Mucosa of gallbladder (tissue), 1 donor: ENCODE measurements at regions not wholly inside any gene's neighbourhood (a gene's known extent, or its start where the extent isn't known, plus 50 kb on each side); places are given as distances from the start of the nearest gene placed in this dataset.
"Not testable (repeated sequence)": the region's sequence is repeated elsewhere in the genome, so short reads cannot be mapped to it uniquely, and the experiment has no call there.

Experiments used
- DNase-seq: peaks from one replicate; pipeline ENCODE4 v3.0.0-alpha.2; 2020; ENCODE audit warnings: low spot score
- donor health status: DM: no; HTN: no; CAD: no.

- no peak for DNase-seq
These were observed 404.9 kb upstream of the MBL2 start for GRCh38 chr10:53177468-53177867.

DNA sequence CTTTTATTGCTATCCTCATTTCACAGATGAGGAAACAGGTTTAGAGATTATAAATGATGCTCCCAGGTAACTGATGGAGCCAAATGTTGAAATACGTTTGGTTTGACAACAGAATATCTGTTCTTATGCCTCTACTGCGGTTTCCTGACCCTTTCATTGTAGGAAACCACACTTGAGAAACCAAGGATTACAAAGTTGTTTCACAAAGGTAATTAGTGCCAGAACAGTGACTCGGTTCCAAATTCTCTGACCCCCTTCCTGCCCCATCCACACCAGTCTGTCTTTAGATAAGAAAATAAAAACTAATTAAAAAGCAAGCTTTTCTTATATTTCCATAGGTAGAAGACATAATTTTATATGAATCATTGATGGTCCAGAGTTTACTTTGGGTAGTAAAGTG, 393.7 kb upstream of the MBL2 start:
- DNase-seq = no peak

GRCh38 chr10:53162856-53163255, 390.3 kb upstream of the MBL2 start:
- DNase-seq = no peak

DNA sequence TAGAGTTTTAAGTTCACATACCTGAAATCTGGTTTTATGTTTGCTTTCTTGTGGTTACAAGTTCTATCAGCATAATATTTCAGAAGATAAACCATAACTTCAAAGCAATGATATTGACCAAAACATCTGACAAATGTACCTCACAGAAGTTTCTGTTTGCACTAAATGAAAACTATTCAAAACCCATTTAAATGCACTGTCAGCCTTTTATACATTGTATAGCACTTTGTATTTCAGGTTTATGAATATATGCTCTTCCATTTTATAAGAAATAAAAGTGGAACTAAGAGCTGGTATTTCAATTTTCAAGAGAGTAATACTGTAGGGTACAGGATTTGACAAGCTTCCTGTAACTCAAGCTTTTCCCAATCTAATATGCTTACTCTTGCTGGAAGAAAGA, 388.6 kb upstream of the MBL2 start:
- no peak for DNase-seq

DNA sequence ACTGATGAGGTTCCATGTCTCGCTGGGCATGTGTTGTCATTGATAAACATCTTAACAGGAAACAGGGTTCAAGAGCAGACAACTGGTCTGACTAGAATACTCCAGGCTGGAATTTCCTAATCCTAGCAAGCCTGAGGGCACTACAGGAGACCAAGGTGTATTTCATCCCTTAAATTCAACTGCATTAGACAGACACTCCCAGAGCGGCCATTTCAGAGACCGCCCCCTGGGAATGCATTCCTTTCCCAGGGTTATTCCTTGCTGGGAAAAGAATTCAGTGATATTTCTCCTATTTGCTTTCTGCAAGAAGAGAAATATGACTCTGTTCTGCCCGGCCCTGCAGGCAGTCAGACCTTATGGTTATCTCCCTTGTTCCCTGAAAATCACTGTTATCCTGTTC, 383.1 kb upstream of the MBL2 start:
- not testable (repeated sequence) for DNase-seq

GRCh38 chr10:53153831-53154230, 381.2 kb upstream of the MBL2 start:
- DNase-seq = no peak

DNA sequence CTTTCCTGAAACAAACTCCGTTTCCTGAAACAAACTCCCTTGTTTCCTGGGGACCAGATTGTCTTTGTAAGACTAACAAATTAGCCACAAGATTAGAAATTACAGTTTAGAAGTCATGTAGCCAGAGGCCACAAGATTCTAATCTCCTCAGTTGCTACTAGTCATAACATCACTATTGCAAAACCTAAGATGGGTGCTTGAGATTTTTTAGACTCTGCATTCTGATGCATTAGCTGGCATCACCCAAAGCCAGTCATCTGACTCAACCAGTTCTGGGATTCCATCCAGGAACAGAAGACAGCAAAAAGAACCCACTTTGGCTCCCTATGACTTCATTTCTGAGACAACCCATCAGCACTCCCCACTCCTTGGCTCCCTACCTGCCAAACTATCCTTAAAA, 367.9 kb upstream of the MBL2 start:
- no peak for DNase-seq

GRCh38 chr10:53135897-53136253, 363.3 kb upstream of the MBL2 start:
- no peak for DNase-seq

- no peak for DNase-seq
These were observed 362.8 kb upstream of the MBL2 start for GRCh38 chr10:53135213-53135896.

DNA sequence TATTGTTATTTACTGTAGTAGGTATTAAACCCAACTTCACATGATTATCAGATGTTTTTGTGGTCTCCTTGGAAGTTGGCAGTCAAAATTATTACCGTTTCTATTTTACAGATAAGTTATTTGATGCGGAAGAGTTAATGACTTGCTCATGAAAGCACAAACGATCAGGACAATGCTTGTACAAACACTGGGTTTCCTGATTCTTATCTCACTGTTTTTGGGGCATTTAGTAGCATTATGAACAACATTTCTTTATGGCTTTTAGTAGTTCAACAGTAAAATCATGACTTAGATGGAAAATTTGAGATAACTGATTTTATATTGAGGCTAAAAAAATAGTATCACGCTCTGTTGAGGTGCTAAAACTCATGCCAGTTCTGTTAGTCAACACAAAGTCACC, 361.5 kb upstream of the MBL2 start:
- DNase-seq = no peak

DNA sequence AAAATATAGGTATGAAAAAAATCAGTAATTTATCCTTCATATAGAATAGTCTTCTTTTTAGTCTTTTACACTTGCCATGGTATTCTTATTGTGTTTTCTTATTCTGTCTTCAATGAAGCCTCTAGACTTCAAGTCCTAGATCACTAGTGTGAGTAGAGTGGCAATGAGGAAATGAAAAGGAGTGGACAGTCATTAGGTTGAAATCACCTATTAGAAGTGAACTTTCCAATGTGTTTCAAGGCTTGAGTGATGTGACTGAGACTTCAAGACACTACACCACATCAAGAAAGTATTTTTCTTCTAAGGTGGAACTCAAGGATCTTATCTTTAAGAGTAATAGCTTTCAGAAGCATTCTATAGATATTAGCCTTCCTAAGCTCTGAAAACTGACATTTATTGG, 357.8 kb upstream of the MBL2 start:
- DNase-seq = no peak

DNA sequence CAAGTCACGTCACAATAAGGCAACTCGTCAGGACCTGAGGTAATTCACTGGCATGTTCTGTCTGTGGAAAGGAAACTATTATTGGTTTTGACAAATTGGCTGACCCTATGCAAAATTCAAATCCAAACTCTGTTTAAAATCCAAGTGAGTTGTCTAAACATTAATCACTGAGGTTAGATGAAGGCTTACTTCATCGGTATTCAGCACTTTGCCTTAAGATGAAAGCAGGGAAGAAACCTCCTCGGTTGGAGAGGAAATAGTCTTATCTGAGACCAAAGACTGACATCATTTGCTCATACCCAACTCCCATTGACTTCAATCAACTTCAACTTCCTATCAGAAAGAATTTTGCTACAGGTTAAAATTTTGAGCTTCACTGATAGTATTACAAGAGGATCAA, 355.1 kb upstream of the MBL2 start:
- DNase-seq = no peak

DNA sequence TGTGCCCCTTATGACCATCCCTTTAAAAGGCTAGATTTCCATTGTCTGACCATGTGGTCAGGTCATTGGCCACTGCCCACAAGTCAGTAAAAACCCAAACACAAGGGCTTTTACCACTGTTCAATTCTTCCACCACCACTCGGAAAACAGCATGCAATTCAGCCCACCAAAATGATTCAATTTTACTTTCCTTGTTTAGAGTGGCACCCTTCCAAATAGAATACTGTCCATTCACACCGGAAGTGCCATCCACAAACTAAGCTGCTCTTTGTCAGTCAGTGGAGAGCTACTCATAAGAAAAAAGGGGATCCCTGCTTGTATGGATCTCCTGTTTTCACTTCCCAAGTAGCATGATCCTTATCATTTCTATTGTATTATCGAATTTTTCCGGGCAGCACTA, 350.7 kb upstream of the MBL2 start:
- DNase-seq = no peak

- no peak for DNase-seq
These were observed 349.7 kb upstream of the MBL2 start for GRCh38 chr10:53122281-53122680.

DNA sequence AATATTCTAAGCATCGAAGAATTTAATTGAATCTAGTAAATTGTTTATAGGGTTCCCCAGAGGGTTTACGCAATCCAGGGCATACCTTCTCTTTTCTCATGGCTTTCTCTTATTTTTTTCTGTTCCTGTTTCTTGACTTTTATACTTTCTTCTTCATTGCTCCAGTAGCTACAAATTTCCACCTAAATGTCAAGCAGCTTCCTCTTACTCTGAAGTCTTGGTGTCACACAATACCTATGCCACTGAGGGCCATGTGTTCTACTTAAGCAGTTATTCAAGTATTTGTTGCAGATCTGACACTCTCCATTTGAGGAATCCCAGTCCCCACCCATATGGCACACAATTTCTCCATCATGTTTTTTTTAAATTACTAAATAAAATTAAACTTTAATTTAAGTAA, 343.1 kb upstream of the MBL2 start:
- no peak for DNase-seq

DNA sequence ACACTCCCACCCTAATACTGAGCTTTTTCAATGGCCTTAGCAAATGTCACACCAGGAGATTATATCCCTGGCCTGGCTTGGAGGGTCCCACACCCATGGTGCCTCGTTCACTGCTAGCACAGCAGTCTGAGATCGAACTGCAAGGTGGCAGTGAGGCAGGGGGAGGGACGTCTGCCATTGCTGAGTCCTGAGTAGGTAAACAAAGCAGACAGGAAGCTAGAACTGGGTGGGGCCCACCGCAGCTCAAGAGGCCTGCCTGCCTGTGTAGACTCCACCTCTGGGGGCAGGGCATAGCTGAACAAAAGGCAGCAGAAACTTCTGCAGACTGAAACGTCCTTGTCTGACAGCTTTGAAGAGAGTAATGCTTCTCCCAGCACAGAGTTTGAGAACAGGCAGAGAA, 338.9 kb upstream of the MBL2 start:
- DNase-seq = no peak

GRCh38 chr10:53109320-53109719, 336.7 kb upstream of the MBL2 start:
- no peak for DNase-seq

- DNase-seq = no peak
These were observed 335.8 kb upstream of the MBL2 start for GRCh38 chr10:53108317-53108934.

DNA sequence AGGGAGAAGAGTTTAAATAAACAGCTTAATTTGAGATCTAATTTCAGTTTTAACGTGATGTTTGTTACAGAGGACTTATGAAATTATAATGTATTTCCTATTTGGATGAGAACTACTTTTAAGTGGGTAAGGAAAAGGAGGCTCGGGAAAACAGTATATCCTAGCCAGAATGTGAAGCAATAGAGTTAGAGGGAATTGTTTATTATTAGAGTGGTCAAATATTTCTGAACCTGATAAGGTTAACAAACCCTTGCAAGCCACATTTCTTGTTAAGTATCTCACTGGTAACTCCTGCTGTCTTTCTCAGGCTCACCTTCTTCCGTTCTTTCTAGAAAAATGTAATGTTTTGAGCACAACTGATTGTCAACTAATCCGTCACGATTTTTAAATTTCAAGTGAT, 335.1 kb upstream of the MBL2 start:
- no peak for DNase-seq

DNA sequence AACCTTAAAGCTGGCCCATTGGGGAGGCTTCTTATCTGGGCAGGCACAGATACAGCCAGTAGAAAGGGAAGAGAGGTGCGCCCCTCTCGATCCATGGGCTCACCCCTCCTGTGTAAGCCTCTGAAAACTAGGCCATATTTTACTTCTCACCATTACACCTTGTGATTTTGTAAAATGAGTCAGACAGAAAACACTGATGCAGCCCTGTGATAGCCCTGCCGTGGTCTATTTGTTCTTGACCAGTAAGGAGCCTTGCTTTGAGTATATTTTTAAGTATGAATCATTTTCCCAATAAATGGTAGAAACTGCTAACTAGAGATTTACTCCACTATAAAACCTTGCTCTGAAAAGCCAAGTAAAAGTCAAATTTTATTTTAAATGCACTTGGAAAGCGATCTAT, 329.8 kb upstream of the MBL2 start:
- no peak for DNase-seq

DNA sequence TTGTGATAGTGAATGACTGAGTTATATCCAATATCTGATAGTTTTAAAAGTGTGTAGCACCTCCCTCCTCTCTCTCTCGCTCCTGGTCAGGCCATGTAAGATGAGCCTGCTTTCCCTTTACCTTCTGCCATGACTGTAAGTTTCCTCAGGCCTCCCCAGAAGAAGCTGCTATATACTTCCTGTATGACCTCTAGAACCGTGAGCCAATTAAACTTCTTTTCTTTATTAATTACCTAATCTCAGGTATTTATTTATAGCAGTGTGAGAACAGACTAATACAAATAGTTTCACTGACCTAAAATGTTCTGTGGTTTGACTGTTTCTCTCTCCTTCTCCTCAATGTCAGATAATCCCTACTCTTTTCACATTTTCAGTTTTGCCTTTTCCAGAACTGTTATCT, 321.3 kb upstream of the MBL2 start:
- no peak for DNase-seq

DNA sequence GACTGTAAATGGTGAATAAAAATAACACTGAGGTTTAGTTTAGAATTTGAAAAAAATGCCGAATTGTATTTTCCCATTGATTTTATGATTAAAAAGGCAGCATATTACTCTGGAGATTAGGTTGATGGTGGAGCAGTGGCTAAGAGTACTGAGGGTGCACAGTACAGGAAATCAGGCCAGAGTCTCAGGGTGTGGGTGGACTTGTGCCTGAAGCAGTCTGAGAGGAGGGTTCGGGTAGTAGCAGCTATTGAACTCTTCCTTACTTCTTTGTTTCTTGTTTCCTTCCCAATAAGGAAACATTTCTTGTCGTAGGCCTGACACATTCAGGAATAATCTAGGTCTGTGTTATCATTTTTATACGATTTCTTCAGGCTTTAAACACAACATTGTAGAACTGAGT, 319.0 kb upstream of the MBL2 start:
- no peak for DNase-seq

GRCh38 chr10:53088961-53089360, 316.4 kb upstream of the MBL2 start:
- no peak for DNase-seq

GRCh38 chr10:53079283-53079682, 306.7 kb upstream of the MBL2 start:
- no peak for DNase-seq
